Glomerular visceral epithelial cell (primary cell): ENCODE measurements at regions not wholly inside any gene's neighbourhood (a gene's known extent, or its start where the extent isn't known, plus 50 kb on each side); places are given as distances from the start of the nearest gene placed in this dataset.
"Not testable (repeated sequence)": the region's sequence is repeated elsewhere in the genome, so short reads cannot be mapped to it uniquely, and the experiment has no call there.

Source experiments
- DNase-seq: peaks from one replicate; pipeline ENCODE4 v3.0.0-alpha.2; 2016; ENCODE audit errors: extremely low spot score

DNA sequence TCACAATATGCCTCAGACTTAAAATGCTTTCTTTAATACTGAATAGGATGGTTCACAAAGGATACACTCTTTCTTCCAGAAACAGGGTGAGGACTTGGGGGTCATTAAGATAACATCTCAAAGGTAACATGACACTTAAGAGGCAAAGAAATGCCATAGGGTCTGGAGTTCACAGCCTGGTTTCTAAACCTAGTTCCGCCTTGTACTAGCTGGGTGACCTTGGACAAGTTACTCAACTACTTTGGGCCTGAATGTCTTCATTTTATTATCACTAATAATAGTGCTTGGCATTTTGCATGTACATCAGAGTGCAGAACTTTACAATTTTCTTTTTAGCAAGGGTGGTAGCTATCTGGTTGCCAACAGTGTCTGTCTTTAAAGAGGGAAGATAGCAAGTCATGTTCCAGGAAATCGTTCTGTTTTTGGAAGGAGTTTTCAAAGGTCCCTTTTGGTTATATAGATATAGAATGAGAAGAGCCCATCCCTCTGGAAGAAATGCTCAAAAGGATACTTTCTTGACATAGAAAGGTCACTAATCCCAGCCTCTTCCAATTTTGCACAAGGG lies 257.8 kb downstream of the NUAK1 start:
- DNase-seq: no peak

- peak; percentile 27 for DNase-seq
Observed at GRCh38 chr12:105882404-105882803, 256.4 kb downstream of the NUAK1 start.

DNA sequence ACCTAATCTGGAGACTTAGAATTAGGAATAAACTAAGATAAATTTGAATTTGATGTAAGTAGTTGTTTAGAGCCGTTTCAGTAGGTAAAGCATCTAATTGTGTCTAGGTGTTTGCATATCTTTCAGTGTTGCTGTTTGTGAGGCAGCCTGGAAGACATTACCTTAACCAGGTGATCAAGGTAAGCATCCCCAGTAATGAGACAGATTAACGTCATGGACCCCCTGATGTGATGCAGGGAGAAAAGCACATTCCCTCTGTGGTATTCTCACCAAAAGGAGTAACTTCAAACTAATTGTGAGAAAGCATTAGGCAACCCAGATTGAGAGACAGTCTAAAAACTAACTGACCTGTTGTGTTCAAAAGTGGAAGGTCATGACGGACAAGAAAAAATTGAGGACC lies 251.6 kb downstream of the NUAK1 start:
- DNase-seq: no peak

DNA sequence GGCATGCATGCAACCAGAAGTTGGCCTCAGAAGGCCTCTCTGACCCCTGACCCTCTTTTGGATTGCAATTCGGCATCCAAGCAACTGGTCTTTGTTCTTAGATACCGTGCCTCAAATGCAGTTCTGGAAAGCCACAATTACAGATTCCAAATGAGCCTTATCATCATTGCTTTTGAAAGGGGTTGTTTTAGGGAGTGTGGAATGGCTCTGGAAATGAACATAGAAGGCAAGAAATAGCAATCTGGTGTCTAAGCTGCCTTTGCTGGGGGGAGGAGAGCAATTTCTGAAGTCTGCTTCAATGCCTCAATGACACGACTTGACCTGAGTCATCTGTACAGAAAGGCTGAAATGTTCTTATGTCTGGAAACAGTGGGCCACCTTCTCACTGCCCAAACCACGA lies 250.1 kb downstream of the NUAK1 start:
- DNase-seq: peak; percentile 9

DNA sequence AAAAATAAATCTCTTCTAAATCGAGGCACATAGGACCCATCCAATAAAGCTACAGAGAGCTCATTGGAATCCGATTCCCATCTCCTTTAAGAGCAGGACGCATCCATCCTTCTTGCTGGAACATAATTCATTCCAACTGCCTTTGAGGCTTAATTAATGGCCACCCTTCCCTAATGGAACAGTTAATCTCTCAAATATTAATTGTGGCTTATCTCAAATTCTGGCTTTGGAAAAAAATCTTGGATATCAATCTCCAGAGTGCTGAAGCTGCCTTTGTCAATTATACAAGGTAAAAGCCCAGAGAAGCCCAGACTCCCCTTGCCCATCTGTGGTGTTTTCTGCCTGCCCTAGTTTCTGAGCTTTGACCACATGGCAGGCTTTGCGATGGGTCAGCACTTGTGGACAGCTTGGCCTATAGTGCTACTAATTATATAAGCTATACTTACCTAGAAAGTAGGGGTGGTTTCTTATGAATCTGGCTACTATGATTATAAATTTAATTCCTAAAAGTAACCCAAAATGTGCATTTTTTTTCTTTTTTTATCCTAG lies 246.3 kb downstream of the NUAK1 start:
- no peak for DNase-seq

DNA sequence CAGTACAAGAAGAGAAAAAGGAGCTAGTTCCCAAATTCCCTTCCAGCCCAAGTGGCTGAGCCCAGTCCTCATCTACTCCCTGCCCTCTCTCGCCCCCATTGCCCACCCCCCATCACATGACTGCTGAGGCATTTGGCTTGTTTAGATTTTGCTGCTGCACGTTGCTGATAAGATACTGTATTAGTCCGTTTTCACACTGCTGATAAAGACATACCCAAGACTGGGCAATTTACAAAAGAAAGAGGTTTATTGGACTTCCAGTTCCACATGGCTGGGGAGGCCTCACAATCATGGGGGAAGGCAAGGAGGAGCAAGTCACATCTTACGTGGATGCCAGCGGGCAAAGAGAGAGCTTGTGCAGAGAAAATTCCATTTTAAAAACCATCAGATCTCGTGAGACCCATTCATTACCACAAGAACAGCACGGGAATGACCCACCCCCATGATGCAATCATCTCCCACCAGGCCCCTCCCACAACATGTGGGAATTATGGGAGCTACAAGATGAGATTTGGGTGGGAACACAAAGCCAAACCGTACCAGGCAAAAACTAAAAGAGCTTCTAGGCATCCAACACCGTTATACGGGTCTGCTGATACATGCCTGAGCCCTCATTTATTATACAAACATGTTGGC lies 243.4 kb downstream of the NUAK1 start:
- DNase-seq: not testable (repeated sequence)

- no peak for DNase-seq
Observed at GRCh38 chr12:105897311-105897725, 241.4 kb downstream of the NUAK1 start.

DNA sequence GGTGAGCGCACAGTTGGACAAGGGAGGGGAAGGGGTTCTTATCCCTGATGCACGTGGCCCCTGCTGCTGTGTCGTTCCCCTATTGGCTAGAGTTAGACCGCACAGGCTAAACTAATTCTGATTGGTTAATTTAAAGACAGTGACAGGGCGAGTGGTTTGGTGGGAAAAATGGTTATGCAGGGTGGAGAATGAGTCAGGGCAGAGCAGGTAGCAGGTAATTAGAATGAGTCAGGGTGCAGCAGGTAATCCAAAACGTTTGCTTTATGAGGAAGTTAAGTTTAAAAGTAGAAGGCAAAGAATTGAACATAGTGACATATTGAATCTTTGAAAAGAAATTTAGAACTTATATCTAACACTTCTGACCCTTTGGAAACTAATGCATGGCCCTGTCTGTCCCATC lies 240.5 kb downstream of the NUAK1 start:
- DNase-seq: not testable (repeated sequence)

- no peak for DNase-seq
Observed at GRCh38 chr12:105899589-105899988, 239.2 kb downstream of the NUAK1 start.

- DNase-seq: no peak
Observed at GRCh38 chr12:105906561-105906960, 232.2 kb downstream of the NUAK1 start.

GRCh38 chr12:105907982-105908381 lies 230.8 kb downstream of the NUAK1 start:
- DNase-seq: no peak

- DNase-seq: no peak
Observed at GRCh38 chr12:105910030-105910429, 228.7 kb downstream of the NUAK1 start.

DNA sequence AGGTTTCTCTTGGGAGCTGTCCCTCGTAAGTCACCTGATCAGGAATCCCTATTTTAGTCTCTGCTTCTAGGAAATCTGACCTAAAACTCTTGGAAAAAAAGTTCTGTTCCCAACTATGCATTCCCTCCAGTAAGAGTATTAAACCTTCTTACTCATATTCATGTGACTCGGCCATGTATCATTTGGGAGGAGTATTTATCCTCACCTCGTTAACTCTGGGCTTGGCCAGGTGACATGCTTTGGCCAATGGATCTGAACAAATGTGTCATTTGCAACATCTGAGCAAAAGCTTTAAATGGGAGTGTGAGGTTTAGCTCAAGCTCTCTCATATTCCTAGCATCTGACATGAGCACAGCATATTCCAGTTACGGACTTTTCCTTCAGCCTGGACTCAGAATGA lies 226.8 kb downstream of the NUAK1 start:
- no peak for DNase-seq

DNA sequence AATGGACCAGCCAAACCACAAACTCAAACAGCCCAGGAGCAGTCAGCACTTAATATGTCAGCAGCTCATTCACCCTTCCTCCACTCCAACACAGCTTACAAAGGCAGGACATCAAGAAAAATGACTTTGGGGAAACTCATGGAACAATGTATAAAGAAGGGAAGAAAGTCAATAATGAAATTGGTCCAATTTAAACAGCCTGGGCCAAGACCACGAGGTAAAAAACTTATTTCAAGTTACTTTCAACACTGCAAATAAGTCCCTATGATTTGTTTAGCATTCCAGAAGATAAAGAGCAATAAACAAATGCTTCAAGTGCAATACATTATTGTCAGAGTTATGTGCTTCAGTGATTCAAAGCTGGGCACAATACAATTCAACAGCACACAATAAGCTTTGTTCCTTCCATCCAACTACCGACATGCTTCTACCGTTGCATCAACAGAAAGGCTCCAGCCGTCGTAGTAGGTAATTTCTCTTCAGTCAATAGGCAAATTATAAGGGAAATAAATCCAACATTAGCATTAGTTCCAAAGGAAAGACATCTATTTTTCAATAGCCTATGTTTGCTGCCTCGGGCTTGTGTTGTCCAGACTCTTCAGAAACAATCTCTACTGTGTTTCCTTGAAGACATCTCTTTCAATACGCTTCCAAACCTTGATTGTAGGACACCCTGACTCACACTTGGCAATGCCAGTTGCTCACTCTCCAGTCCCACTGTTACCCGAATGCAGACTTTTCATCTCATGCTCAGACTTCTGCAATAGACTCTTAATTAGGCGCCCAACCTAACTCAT lies 225.7 kb downstream of the NUAK1 start:
- no peak for DNase-seq

DNA sequence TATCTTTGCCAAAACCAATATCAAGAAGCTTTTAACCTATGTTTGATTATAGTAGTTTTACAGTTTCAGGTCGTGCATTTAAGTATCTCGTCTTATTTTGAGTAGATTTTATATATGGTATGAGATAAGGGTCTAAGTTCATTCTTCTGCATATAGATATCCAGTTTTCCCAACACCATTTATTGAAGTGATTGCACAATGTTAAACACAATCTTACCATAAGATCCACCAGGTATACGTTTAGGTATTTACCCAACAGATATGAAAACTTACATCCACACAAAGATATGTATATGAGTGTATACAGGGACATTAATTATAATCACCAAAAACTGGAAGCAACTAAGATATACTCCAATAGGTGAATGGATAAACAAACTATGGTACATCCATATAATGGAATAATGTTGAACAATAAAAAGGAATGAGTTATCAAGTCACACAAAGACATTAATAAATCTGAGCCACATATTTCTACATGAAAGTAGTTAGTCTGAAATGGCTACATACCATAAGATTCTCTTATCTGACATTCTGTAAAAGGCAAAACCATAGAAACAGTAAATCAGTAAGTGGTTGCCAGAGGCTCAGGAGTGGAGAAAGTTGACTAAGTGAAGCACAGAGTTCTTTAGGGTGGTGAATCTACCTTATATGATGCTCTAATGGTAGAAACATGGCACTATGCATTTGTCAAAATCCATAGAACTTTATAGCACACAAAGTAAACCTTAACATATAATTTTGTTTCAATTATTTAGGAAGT lies 222.6 kb downstream of the NUAK1 start:
- no peak for DNase-seq

- DNase-seq: no peak
Observed at GRCh38 chr12:105916760-105917039, 222.1 kb downstream of the NUAK1 start.

DNA sequence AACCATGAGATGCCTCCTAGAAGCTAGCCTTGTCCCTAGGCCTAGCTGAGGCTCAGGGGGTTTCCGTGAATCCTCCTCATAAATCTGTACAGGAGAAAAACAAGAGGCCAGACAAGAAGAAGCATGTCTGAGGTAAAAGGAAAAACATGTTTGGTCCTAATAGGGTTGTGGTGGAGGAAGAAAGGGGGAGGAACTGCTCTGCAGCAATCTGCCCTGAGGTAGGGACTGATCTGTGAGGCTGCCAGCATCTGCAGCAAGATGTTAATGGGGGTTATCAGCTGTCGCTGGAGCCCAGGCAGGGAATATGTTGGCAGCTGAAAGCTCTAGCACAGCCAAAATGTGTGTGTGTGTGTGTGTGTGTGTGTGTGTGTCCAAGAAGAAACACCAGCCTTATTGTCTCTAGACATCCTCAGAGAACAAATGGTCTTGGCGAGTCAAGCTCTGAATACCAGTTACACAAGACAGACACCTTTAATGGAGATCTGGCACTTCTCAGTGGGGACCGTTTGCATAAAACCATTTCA lies 218.5 kb downstream of the NUAK1 start:
- DNase-seq: no peak

DNA sequence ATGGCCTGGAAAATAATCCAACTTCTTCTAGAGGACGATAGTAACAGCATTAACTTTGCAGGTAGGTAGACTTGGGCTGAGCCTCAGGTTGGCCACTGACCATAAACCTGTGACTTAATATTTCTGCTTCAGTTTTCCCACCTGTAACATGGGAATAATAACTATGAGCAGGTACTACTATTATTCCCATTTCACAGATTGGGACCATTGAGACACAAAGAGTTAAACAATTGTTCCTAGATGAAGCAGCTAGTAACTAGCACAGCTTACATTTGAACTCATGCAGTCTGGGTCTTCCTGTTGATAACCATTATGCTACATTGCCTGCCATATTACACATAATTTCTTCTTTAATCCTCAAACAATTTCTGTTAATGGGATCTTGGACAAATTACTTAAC lies 217.7 kb downstream of the NUAK1 start:
- DNase-seq: no peak

DNA sequence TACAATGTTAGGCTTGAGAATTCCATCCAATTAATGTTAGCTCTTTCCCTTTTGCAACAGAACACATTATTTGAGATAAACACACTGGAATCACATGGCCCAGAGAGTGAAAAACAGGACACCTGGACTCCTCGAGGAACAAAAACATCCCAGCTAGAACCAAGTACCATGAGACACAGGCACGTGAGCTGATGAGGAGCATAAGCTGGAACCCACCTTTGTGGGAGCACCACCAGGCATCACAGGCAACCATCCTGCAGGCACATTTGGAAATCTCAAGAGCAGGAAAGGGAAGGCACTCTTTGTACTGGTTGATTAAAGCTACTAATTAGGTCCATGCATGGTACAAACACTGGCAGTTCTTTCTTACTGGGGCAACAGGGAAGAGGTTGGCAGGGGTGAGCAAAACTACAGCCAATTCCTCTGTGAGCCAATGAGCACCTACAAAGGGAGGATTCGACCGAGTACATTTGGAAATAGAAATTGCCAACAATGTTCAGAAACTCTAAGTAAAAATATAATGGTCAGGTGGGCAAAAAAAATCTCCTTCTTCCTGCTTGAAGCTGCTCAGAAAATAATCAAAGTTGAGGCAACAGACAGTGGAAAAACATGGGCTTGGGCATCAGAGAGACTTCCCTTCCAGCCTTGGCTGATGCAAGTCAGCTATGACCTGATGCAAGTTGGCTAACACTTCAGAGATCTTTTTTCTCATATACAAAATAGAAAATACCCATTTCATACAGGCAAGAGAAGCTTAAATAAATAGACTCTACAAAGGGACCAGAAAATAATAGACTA lies 216.7 kb downstream of the NUAK1 start:
- DNase-seq: no peak

DNA sequence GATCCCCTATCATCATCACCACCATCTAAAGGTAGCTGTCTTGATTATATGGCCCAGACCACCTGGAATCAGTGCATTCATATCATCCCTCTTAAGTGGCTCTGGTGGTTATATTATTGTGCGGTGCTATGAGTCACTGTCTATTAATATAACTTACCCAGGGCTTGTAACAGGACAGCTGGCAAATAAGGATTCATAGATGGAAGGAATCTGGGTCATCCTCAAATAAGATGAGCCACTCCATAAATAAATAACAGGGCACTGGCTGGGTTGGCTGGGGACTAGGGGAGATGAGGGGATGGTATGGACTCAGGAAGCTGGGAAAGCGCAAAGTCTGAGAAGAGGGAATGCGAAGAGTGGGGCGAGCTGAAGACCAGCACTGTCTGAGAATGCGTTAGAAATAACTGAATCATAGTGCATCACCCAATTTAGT lies 216.1 kb downstream of the NUAK1 start:
- DNase-seq: peak; percentile 70

DNA sequence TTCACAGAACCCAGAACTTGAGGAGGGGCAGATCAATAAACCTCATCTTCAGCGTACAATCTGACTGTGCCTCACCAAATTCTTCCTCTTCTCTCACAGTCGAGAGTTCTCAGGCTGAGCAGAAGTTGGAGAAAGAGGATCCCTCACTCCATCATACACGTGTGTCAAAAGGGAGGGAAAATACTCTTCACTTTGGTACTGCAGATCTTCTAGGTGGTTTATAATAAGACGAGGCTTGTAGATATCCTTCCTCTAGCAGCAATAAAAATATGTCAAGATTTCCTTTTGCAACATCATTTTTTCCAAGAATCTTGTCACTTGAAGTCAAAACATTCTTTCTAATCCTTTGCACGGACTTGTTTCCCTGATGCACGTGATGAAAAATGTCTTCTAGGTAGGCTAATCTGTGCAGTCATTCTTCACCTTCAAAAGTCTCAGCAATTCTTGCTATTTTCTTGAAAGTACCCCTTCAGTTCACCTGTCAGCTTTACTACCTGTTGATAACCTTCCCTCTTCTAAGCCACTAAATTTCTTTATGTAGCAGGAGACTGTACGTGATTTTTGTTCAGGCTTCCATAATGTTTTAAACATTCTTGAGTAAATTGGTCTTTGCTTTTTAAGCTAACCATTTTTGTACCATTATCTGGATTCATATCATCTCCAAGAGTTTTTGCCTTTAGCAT lies 214.1 kb downstream of the NUAK1 start:
- DNase-seq: no peak
